HepG2 (cell line): ENCODE measurements at regions not wholly inside any gene's neighbourhood (a gene's known extent, or its start where the extent isn't known, plus 50 kb on each side); places are given as distances from the start of the nearest gene placed in this dataset.

ENCODE experiments used
- ATAC-seq: fragments of 200-7000 bp; cut with Tn5 transposase; 3 replicates; pipeline ENCODE4 v1.9.1; 2020; ENCODE audit warnings: mild to moderate bottlenecking, moderate library complexity
- BruUV-seq: library from RNA; stranded (reverse); fragments of 400-500 nt; replicated peaks from 2 replicates; lab custom pipeline; 2021; lab: Mats Ljungman, UMichigan
- CTCF ChIA-PET: fragments of 300-600 bp; formaldehyde crosslinking; extraction: SDS; loops from one replicate; lab custom pipeline; 2021; ENCODE audit warnings: low total read pairs, inconsistent platforms, low intra/inter-chr PET ratio; lab: Yijun Ruan, JAX
- POLR2A ChIA-PET: fragments of 350-600 bp; sonication (Branson Sonifier 250); formaldehyde crosslinking; loops from one replicate; lab custom pipeline; 2020; ENCODE audit warnings: antibody characterized with exemption, inconsistent platforms; lab: Yijun Ruan, JAX
- DNase-seq: peaks from one replicate; pipeline ENCODE4 v3.0.0-alpha.2; 2015; ENCODE audit warnings: low spot score
- FAIRE-seq: peaks from 3 replicates; lab custom pipeline; 2011; peaks lifted over from hg19 to GRCh38; lab: Jason Lieb, UNC
- H2AFZ ChIP-seq: one replicate; pipeline ENCODE4 v1.6.1; 2011; ENCODE audit warnings: low read length, inconsistent platforms
- H3K27ac ChIP-seq: fragments of 300-600 bp; 3 replicates; pipeline ENCODE4 v1.8.0; 2011; ENCODE audit warnings: mixed run types, mild to moderate bottlenecking, mixed read lengths, low read length, inconsistent platforms; ENCODE audit not compliant: insufficient read depth; ENCODE audit errors: extremely low read length
- H3K27me3 ChIP-seq, 2 experiments: fragments of 200-600 bp in 1 of 2; 2 replicates in 1 of 2; 3 replicates in 1 of 2; pipeline versions ENCODE4 v1.6.0 to v1.8.0; 2011; ENCODE audit warnings: low read length in 2 of 2, mild to moderate bottlenecking in 2 of 2, moderate library complexity in 2 of 2, inconsistent platforms in 1 of 2; ENCODE audit not compliant: insufficient read depth in 2 of 2, control insufficient read depth in 1 of 2
- H3K36me3 ChIP-seq, 2 experiments: fragments of 200-600 bp in 1 of 2; replicated peaks in 1 of 2; 2 replicates in 1 of 2; 3 replicates in 1 of 2; pipeline versions ENCODE4 v1.5.1 to v1.8.0; 2011; ENCODE audit warnings: low read length in 2 of 2, inconsistent platforms in 1 of 2; ENCODE audit not compliant: insufficient read depth in 2 of 2, control insufficient read depth in 1 of 2
- H3K4me1 ChIP-seq: 2 replicates; pipeline ENCODE4 v1.5.1; 2012; ENCODE audit warnings: low read length, inconsistent platforms; ENCODE audit not compliant: insufficient read depth
- H3K4me2 ChIP-seq: 2 replicates; pipeline ENCODE4 v1.6.0; 2011; ENCODE audit warnings: low read depth, low read length, inconsistent platforms
- H3K4me3 ChIP-seq, 3 experiments: fragments of 200-600 bp in 1 of 3; sonication (generic), shearing (Covaris generic) in 1 of 3; replicated peaks in 1 of 3; 2 replicates each; pipeline ENCODE4 v1.5.1; 2011 to 2016; ENCODE audit warnings: low read length in 3 of 3, inconsistent platforms in 2 of 3, low read depth in 2 of 3, mild to moderate bottlenecking in 2 of 3, control low read depth in 1 of 3, mixed read lengths in 1 of 3; ENCODE audit not compliant: insufficient read depth in 1 of 3
- H3K79me2 ChIP-seq: one replicate; pipeline ENCODE4 v1.6.1; 2011; ENCODE audit warnings: low read length, inconsistent platforms; ENCODE audit not compliant: insufficient read depth
- H3K9ac ChIP-seq: 2 replicates; pipeline ENCODE4 v1.6.0; 2011; ENCODE audit warnings: mild to moderate bottlenecking, low read depth, low read length, inconsistent platforms; ENCODE audit not compliant: insufficient read depth
- H3K9me3 ChIP-seq: 2 replicates; pipeline ENCODE4 v1.5.1; 2012; ENCODE audit warnings: mild to moderate bottlenecking, low read length
- H4K20me1 ChIP-seq: 2 replicates; pipeline ENCODE4 v1.6.0; 2011; ENCODE audit warnings: inconsistent platforms, mild to moderate bottlenecking, low read length, moderate library complexity; ENCODE audit not compliant: insufficient read depth
- CEBPB ChIP-seq: IDR thresholded peaks from 2 replicates; pipeline ENCODE4 v1.6.1; 2011; ENCODE audit warnings: low read depth, low read length, improper control_type of control experiment, borderline replicate concordance
- ZNF281 ChIP-seq: sonication (generic); formaldehyde crosslinking; IDR thresholded peaks from 2 replicates; pipeline ENCODE4 v1.4.0; 2020; ENCODE audit warnings: missing genetic modification reagents, borderline replicate concordance
- ZNF468 ChIP-seq: sonication (generic); formaldehyde crosslinking; IDR thresholded peaks from 2 replicates; pipeline ENCODE4 v1.8.0; 2022; ENCODE audit warnings: mild to moderate bottlenecking, moderate library complexity, missing genetic modification reagents
- WGBS: methylation state at CpG from one replicate; pipeline ENCODE4 v1.1.6; 2017; ENCODE audit warnings: low lambda C conversion rate; 5-methylcytosine and 5-hydroxymethylcytosine counted together
- in situ Hi-C: cut with HindIII; loops from 2 replicates; pipeline ENCODE4 v1.10.0; 2017; ENCODE audit warnings: low pct_unique_long_range_greater_than_20kb; ENCODE audit not compliant: extremely low pct_ligation_motif_present
- intact Hi-C: fragments of 100-400 bp; cut with micrococcal nuclease; formaldehyde crosslinking; loops from one replicate; pipeline ENCODE4 v1.10.0; 2022; ENCODE audit not compliant: unreplicated experiment

GRCh38 chr6:133088931-133089695 lies 152.0 kb upstream of the EYA4 start:
- intact Hi-C loops (no loop called here), in situ Hi-C loops (no loop called here)
- WGBS: 2% methylated on average over 5 of the region's 5 CpGs
- ChIA-PET POLR2A (no interaction called here), CTCF (no interaction called here)
- TF ChIP-seq ZNF281 (CRISPR knock-in tag): no peak
- no peak overlapping the region for H3K4me2 ChIP-seq
- H3K4me1 ChIP-seq: no peaks in the 10 kb centered on the region
- DNase-seq (no peak), FAIRE-seq (no peak), ATAC-seq (no peak)
- H4K20me1 ChIP-seq: no peaks in the 10 kb centered on the region
- no peaks in the 10 kb centered on the region for H3K36me3 ChIP-seq
- no peak overlapping the region for H2AFZ ChIP-seq
- no peak overlapping the region for H3K27ac ChIP-seq
- no peaks in the 10 kb centered on the region for H3K9me3 ChIP-seq
- no peaks in the 10 kb centered on the region for H3K79me2 ChIP-seq
- H3K27me3 ChIP-seq: no peaks in the 10 kb centered on the region
- no TSS peak for BruUV-seq
- no peak overlapping the region for H3K9ac ChIP-seq
- no peak overlapping the region for H3K4me3 ChIP-seq

- H2AFZ ChIP-seq: no peak overlapping the region
- no peaks in the 10 kb centered on the region; a peak in 1 of 5 replicates for H3K27me3 ChIP-seq
- intact Hi-C loops (no loop called here), in situ Hi-C loops (no loop called here)
- FAIRE-seq: no peak
- ChIA-PET CTCF (no interaction called here), POLR2A (no interaction called here)
- DNase-seq: no peak
- H3K79me2 ChIP-seq: no peaks in the 10 kb centered on the region
- H3K4me2 ChIP-seq: no peak overlapping the region
- no TSS peak for BruUV-seq
- H3K27ac ChIP-seq: no peak overlapping the region
- no peak for TF ChIP-seq ZNF468 (CRISPR knock-in tag)
- TF ChIP-seq CEBPB: peak; percentile 69; the same call in 1 of the 2 replicates
- no peak overlapping the region for H3K4me3 ChIP-seq
- H3K4me1 ChIP-seq: no peaks in the 10 kb centered on the region
- no peak overlapping the region for H3K9ac ChIP-seq
- ATAC-seq: no peak
- no peaks in the 10 kb centered on the region for H3K9me3 ChIP-seq
- WGBS: 100% methylated on average over 1 of the region's 1 CpG
- H3K36me3 ChIP-seq: no peaks in the 10 kb centered on the region
- no peaks in the 10 kb centered on the region for H4K20me1 ChIP-seq
Measured at GRCh38 chr6:133092199-133092598, 149.0 kb upstream of the EYA4 start.
